GM18868 (cell line): ENCODE measurements at regions not wholly inside any gene's neighbourhood (a gene's known extent, or its start where the extent isn't known, plus 50 kb on each side); places are given as distances from the start of the nearest gene placed in this dataset.
A peak's percentile ranks its signal among the peaks of the same experiment; 100 is the strongest.

Experiments used
- ATAC-seq: cut with Tn5 transposase; IDR thresholded peaks from one replicate; pipeline ENCODE4 v1.9.1; 2021; ENCODE audit warnings: mild to moderate bottlenecking, moderate library complexity; ENCODE audit not compliant: unreplicated experiment

GRCh38 chr12:82047446-82047845, 288.3 kb upstream of the PPFIA2 start:
- no peak for ATAC-seq

GRCh38 chr12:82040987-82041743, 282.0 kb upstream of the PPFIA2 start:
- peak; percentile 94 for ATAC-seq

- ATAC-seq = no peak
Observed at GRCh38 chr12:82034769-82035168, 275.6 kb upstream of the PPFIA2 start.

GRCh38 chr12:82029936-82030335, 270.8 kb upstream of the PPFIA2 start:
- no peak for ATAC-seq

GRCh38 chr12:82028772-82029171, 269.6 kb upstream of the PPFIA2 start:
- no peak for ATAC-seq

- peak; percentile 67 for ATAC-seq
Observed at GRCh38 chr12:82027612-82028011, 268.5 kb upstream of the PPFIA2 start.

- ATAC-seq = no peak
Observed at GRCh38 chr12:82025462-82025861, 266.3 kb upstream of the PPFIA2 start.

GRCh38 chr12:82019533-82019932, 260.4 kb upstream of the PPFIA2 start:
- no peak for ATAC-seq

- ATAC-seq = no peak
Observed at GRCh38 chr12:82015623-82016347, 256.6 kb upstream of the PPFIA2 start.

- no peak for ATAC-seq
Observed at GRCh38 chr12:82012176-82012575, 253.0 kb upstream of the PPFIA2 start.

GRCh38 chr12:82009524-82009923, 250.4 kb upstream of the PPFIA2 start:
- ATAC-seq = no peak

- ATAC-seq = no peak
Observed at GRCh38 chr12:82008251-82008650, 249.1 kb upstream of the PPFIA2 start.

- ATAC-seq = no peak
Observed at GRCh38 chr12:81998761-81999378, 239.7 kb upstream of the PPFIA2 start.

GRCh38 chr12:81992461-81992860, 233.3 kb upstream of the PPFIA2 start:
- peak; percentile 60 for ATAC-seq

- no peak for ATAC-seq
Observed at GRCh38 chr12:81991868-81992267, 232.7 kb upstream of the PPFIA2 start.

- ATAC-seq = no peak
Observed at GRCh38 chr12:81988362-81988761, 229.2 kb upstream of the PPFIA2 start.

GRCh38 chr12:81987371-81987770, 228.2 kb upstream of the PPFIA2 start:
- no peak for ATAC-seq

GRCh38 chr12:81976661-81977060, 217.5 kb upstream of the PPFIA2 start:
- ATAC-seq = no peak

- ATAC-seq = no peak
Observed at GRCh38 chr12:81974762-81975161, 215.6 kb upstream of the PPFIA2 start.

- ATAC-seq = no peak
Observed at GRCh38 chr12:81968421-81968820, 209.3 kb upstream of the PPFIA2 start.

- ATAC-seq = no peak
Observed at GRCh38 chr12:81963636-81964035, 204.5 kb upstream of the PPFIA2 start.

- no peak for ATAC-seq
Observed at GRCh38 chr12:81963026-81963425, 203.9 kb upstream of the PPFIA2 start.
